ENCODE measurements at regions not wholly inside any gene's neighbourhood (a gene's known extent, or its start where the extent isn't known, plus 50 kb on each side); places are given as distances from the start of the nearest gene placed in this dataset.

DNA sequence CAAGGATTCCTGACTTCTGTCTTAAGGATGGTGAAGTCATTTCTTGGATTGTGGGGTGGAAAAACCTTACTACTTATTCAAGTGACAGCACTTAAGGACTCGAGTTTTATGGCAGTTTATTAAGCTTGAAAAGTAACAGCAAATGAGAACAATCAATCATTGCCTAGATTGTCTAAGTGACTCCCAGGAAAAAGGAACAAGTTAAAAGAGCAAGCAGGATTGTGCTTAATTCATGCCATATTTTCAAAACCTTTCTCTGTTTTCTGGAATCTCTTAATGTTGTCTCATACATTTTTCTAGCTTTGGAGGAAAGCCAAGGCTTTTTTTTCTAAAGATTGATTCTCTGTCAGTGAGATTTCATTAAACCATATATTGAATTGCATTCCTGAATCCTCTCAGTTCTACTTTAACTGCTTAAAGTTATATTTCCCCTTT, 236.2 kb upstream of the HTR2A start:
- CTCF ChIA-PET: no interaction called here
- no peaks in the 10 kb centered on the region for H3K9me3 ChIP-seq (ENCODE audit: control extremely low read depth in 1 of 5, control insufficient read depth in 4 of 5, insufficient read depth in 2 of 5, low read depth in 1 of 5, low read length in 4 of 5)

DNA sequence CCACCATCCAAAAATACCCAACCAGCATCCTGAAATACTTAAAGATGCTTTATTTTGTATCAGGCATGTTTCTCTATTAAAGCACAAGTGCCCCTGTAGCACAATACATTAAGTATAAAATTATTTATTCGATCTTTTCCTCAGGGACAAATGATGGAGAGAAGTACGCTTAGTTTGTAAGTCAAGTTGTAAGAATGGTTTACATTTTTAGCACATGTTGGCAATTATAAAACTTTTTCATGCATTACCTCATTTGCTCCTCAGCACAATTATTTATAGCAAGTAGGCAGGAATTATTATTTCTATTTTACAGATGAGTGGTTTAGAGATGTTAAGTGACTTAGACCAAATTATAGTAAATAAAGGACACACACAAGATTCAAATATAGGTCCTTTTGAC, 232.6 kb upstream of the HTR2A start:
- Histone ChIP-seq H3K4me1 (ENCODE audit: control extremely low read depth in 1 of 4, control insufficient read depth in 4 of 4, insufficient read depth in 4 of 4, low read length in 3 of 4) (peaks cover 1 to 35% (median 19%) of the 10 kb centered on the region in 4 experiments), H3K9me3 (ENCODE audit: control extremely low read depth in 1 of 5, control insufficient read depth in 4 of 5, insufficient read depth in 2 of 5, low read depth in 1 of 5, low read length in 4 of 5) (no peaks in the 10 kb centered on the region), H3K4me3 (ENCODE audit: control insufficient read depth in 1 of 7, extremely low read depth in 1 of 7, insufficient read depth in 4 of 7, low read depth in 2 of 7, low read length in 6 of 7) (peak overlapping the region in 2 of 7 experiments; percentile 15 to 39), H3K27ac (ENCODE audit: insufficient read depth in 1 of 2, low read depth in 1 of 2, low read length in 2 of 2, poor library complexity in 1 of 2, severe bottlenecking in 2 of 2) (no peak overlapping the region), H3K27me3 (replicated peaks in 2 of 5; ENCODE audit: control insufficient read depth in 4 of 5, insufficient read depth in 5 of 5, low read length in 4 of 5) (no peaks in the 10 kb centered on the region), H3K36me3 (ENCODE audit: control insufficient read depth in 4 of 4, insufficient read depth in 4 of 4, low read length in 3 of 4) (no peaks in the 10 kb centered on the region)
- ChIA-PET CTCF (no interaction called here), POLR2A (interaction anchor here (0.7 kb wide), 1 partner anchor 263 kb away, joined by 3 read pairs; no protein-coding TSS in a partner anchor)
- no CpG with 5 or more reads among the region's 2 CpGs for WGBS (ENCODE audit: insufficient coverage)
- DNase-seq: no peak

More for the DNA sequence above, 236.2 kb upstream of the HTR2A start:
- 0% methylated on average over 1 of the region's 1 CpG for WGBS (ENCODE audit: insufficient coverage)
- Histone ChIP-seq H3K27ac (ENCODE audit: insufficient read depth in 1 of 2, low read depth in 1 of 2, low read length in 2 of 2, poor library complexity in 1 of 2, severe bottlenecking in 2 of 2) (no peak overlapping the region), H3K4me3 (ENCODE audit: control insufficient read depth in 1 of 7, extremely low read depth in 1 of 7, insufficient read depth in 4 of 7, low read depth in 2 of 7, low read length in 6 of 7) (no peak overlapping the region), H3K27me3 (replicated peaks in 2 of 5; ENCODE audit: control insufficient read depth in 4 of 5, insufficient read depth in 5 of 5, low read length in 4 of 5) (no peaks in the 10 kb centered on the region), H3K4me1 (ENCODE audit: control extremely low read depth in 1 of 4, control insufficient read depth in 4 of 4, insufficient read depth in 4 of 4, low read length in 3 of 4) (peaks cover 1 to 33% (median 19%) of the 10 kb centered on the region in 4 experiments), H3K36me3 (ENCODE audit: control insufficient read depth in 4 of 4, insufficient read depth in 4 of 4, low read length in 3 of 4) (no peaks in the 10 kb centered on the region)
- POLR2A ChIA-PET: no interaction called here
- no peak for DNase-seq

DNA sequence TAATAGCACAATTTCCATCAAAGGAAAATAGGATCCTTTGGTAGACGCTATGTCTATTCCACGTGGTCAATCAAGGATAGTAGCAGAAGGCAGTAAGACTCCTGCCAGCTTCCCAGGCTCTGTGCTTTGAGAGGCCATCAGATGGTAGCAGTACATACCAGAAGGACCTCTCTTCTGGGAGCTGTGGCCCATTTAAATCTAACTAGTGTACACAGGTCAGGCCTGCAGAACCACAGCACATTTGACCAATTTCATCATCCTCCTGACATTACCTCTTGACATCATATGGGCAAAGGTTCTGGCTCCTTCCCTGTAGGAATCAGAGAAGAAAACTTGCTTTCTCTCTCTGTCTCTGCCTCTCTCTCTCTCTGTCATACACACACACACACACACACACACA, 229.6 kb upstream of the HTR2A start:
- Histone ChIP-seq H3K36me3 (ENCODE audit: control insufficient read depth in 4 of 4, insufficient read depth in 4 of 4, low read length in 3 of 4) (no peaks in the 10 kb centered on the region), H3K27me3 (replicated peaks in 2 of 5; ENCODE audit: control insufficient read depth in 4 of 5, insufficient read depth in 5 of 5, low read length in 4 of 5) (no peaks in the 10 kb centered on the region), H3K27ac (ENCODE audit: insufficient read depth in 1 of 2, low read depth in 1 of 2, low read length in 2 of 2, poor library complexity in 1 of 2, severe bottlenecking in 2 of 2) (no peak overlapping the region), H3K9me3 (ENCODE audit: control extremely low read depth in 1 of 5, control insufficient read depth in 4 of 5, insufficient read depth in 2 of 5, low read depth in 1 of 5, low read length in 4 of 5) (no peaks in the 10 kb centered on the region), H3K4me3 (ENCODE audit: control insufficient read depth in 1 of 7, extremely low read depth in 1 of 7, insufficient read depth in 4 of 7, low read depth in 2 of 7, low read length in 6 of 7) (no peak overlapping the region), H3K4me1 (ENCODE audit: control extremely low read depth in 1 of 4, control insufficient read depth in 4 of 4, insufficient read depth in 4 of 4, low read length in 3 of 4) (peaks cover 1 to 27% (median 17%) of the 10 kb centered on the region in 4 experiments)
- POLR2A ChIA-PET: no interaction called here
- no peak for DNase-seq
- WGBS (ENCODE audit: insufficient coverage): 96% methylated on average over 2 of the region's 2 CpGs
- CTCF ChIA-PET: no interaction called here

DNA sequence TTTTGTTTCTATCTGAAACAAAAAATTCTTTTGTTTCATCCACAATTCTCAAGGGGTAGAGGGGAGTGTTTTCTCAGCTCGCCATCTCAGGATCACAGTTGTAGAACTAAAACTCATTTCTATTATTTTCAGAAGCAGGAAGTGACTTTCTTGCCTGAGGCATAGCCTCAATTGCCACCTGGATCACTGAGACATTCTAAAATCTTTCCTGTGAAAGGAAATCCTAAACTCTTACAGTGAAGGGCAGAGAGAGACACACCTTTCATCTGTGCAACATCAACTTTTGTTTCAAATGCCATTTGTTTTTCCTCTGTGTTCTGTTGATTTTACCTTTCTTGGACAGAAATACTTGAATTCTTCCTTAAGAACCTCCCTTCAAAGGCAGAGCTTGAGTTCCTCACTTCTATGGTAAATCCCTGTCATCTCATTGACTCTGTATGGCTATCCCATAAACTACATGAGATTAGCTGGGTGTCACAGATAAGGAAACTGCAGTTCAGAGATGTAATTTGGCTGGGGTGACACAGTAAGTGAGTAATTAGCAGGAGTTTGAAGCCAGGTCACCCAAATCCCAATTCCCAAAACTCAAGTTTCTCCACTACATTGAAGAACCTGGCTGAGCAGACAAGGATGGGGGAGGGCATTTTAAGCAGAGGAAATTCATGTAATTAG, 224.4 kb upstream of the HTR2A start:
- ChIA-PET POLR2A (no interaction called here), CTCF (interaction anchor here (0.8 kb wide), 1 partner anchor 11 kb away, joined by 3 read pairs; no protein-coding TSS in a partner anchor)
- Histone ChIP-seq H3K36me3 (ENCODE audit: control insufficient read depth in 4 of 4, insufficient read depth in 4 of 4, low read length in 3 of 4) (no peaks in the 10 kb centered on the region), H3K27ac (ENCODE audit: insufficient read depth in 1 of 2, low read depth in 1 of 2, low read length in 2 of 2, poor library complexity in 1 of 2, severe bottlenecking in 2 of 2) (no peak overlapping the region), H3K27me3 (replicated peaks in 2 of 5; ENCODE audit: control insufficient read depth in 4 of 5, insufficient read depth in 5 of 5, low read length in 4 of 5) (no peaks in the 10 kb centered on the region), H3K4me3 (ENCODE audit: control insufficient read depth in 1 of 7, extremely low read depth in 1 of 7, insufficient read depth in 4 of 7, low read depth in 2 of 7, low read length in 6 of 7) (no peak overlapping the region), H3K9me3 (ENCODE audit: control extremely low read depth in 1 of 5, control insufficient read depth in 4 of 5, insufficient read depth in 2 of 5, low read depth in 1 of 5, low read length in 4 of 5) (no peaks in the 10 kb centered on the region), H3K4me1 (ENCODE audit: control extremely low read depth in 1 of 4, control insufficient read depth in 4 of 4, insufficient read depth in 4 of 4, low read length in 3 of 4) (peaks cover 0 to 15% (median 3%) of the 10 kb centered on the region in 4 experiments)
- peak in 1 of 3 donors; percentile 19 for DNase-seq
- WGBS (ENCODE audit: insufficient coverage): no CpG with 5 or more reads among the region's 1 CpG

DNA sequence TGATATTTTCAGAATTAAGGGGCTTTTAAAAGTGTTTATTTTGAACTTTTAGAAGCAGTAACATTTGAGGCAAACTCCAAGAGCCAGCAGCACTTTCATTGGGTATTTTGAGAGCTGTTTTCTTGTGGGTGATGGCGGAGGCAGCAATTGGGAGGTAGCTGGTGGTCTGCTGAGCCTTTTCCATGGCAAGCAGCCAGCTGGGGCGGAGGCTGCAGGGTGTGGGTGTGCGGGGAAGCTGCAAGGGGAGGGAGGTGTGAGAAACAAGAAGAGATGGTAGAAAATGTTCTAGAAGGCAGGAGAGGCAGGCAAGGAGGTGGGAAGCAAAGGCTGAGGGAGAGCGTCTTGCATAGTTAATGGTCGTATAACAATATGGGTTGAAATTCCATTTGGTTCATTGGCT, 223.4 kb upstream of the HTR2A start:
- Histone ChIP-seq H3K27me3 (replicated peaks in 2 of 5; ENCODE audit: control insufficient read depth in 4 of 5, insufficient read depth in 5 of 5, low read length in 4 of 5) (no peaks in the 10 kb centered on the region), H3K9me3 (ENCODE audit: control extremely low read depth in 1 of 5, control insufficient read depth in 4 of 5, insufficient read depth in 2 of 5, low read depth in 1 of 5, low read length in 4 of 5) (no peaks in the 10 kb centered on the region), H3K27ac (ENCODE audit: insufficient read depth in 1 of 2, low read depth in 1 of 2, low read length in 2 of 2, poor library complexity in 1 of 2, severe bottlenecking in 2 of 2) (no peak overlapping the region), H3K36me3 (ENCODE audit: control insufficient read depth in 4 of 4, insufficient read depth in 4 of 4, low read length in 3 of 4) (no peaks in the 10 kb centered on the region), H3K4me1 (ENCODE audit: control extremely low read depth in 1 of 4, control insufficient read depth in 4 of 4, insufficient read depth in 4 of 4, low read length in 3 of 4) (peaks cover 0 to 15% (median 3%) of the 10 kb centered on the region in 4 experiments), H3K4me3 (ENCODE audit: control insufficient read depth in 1 of 7, extremely low read depth in 1 of 7, insufficient read depth in 4 of 7, low read depth in 2 of 7, low read length in 6 of 7) (no peak overlapping the region)
- WGBS (ENCODE audit: insufficient coverage): 87% methylated on average over 3 of the region's 5 CpGs
- CTCF ChIA-PET: interaction anchor here (0.8 kb wide), 1 partner anchor 12 kb away, joined by 3 read pairs; no protein-coding TSS in a partner anchor
- no peak for DNase-seq
- POLR2A ChIA-PET: no interaction called here

DNA sequence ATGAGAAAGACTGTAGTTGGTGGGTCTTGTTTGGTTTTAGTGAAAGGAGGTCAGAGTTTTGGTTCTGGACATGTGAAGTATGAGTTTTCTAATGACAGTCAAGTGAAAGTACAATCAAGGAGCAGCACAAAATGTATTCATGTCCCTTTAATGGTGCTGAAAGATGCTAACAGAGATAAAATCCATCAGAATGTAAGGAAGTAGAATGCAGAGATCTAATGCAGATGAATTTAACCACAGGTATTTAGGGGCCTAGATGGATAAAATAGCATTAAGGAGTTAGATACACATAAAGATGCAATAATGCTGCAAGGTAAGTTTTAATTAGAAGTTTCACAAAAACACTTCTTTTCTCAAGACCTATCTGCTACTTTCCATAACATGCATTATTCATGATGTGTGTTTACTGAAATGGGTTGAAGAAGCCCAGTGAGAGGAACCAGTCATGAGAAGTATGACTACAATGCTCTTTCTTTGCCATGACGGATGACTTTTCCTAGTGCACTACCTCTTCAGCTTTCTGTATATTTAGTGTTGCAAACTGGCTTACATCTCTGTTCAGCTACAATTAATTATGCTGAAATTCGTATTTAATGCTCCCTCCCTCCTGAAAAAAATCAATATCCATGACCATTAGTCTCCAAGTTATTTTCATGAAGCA, 222.9 kb upstream of the HTR2A start:
- Histone ChIP-seq H3K36me3 (ENCODE audit: control insufficient read depth in 4 of 4, insufficient read depth in 4 of 4, low read length in 3 of 4) (no peaks in the 10 kb centered on the region), H3K9me3 (ENCODE audit: control extremely low read depth in 1 of 5, control insufficient read depth in 4 of 5, insufficient read depth in 2 of 5, low read depth in 1 of 5, low read length in 4 of 5) (no peaks in the 10 kb centered on the region), H3K4me1 (ENCODE audit: control extremely low read depth in 1 of 4, control insufficient read depth in 4 of 4, insufficient read depth in 4 of 4, low read length in 3 of 4) (peaks cover 0 to 15% (median 3%) of the 10 kb centered on the region in 4 experiments), H3K27me3 (replicated peaks in 2 of 5; ENCODE audit: control insufficient read depth in 4 of 5, insufficient read depth in 5 of 5, low read length in 4 of 5) (no peaks in the 10 kb centered on the region), H3K4me3 (ENCODE audit: control insufficient read depth in 1 of 7, extremely low read depth in 1 of 7, insufficient read depth in 4 of 7, low read depth in 2 of 7, low read length in 6 of 7) (no peak overlapping the region), H3K27ac (ENCODE audit: insufficient read depth in 1 of 2, low read depth in 1 of 2, low read length in 2 of 2, poor library complexity in 1 of 2, severe bottlenecking in 2 of 2) (no peak overlapping the region)
- WGBS (ENCODE audit: insufficient coverage): 100% methylated on average over 1 of the region's 2 CpGs
- ChIA-PET POLR2A (no interaction called here), CTCF (no interaction called here)
- no peak for DNase-seq

DNA sequence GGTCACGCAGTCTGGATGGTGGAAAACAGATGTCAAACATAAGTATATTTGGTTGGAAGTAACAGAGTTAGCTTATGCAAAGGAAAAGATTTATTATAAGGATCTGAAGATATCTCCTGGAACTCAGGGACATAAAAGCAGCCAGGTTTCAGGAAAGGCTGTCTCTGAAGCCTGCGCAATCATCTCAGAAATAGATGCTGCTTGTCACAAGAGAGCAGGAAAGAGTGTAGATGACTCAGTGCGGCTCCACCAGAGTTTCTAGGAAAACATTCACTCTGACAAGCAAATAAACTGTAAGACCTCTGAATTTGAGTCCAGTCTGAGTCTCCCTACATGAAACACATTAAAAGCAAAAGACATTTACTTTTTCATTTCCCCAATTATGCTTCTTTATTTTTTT, 220.4 kb upstream of the HTR2A start:
- Histone ChIP-seq H3K27ac (ENCODE audit: insufficient read depth in 1 of 2, low read depth in 1 of 2, low read length in 2 of 2, poor library complexity in 1 of 2, severe bottlenecking in 2 of 2) (no peak overlapping the region), H3K36me3 (ENCODE audit: control insufficient read depth in 4 of 4, insufficient read depth in 4 of 4, low read length in 3 of 4) (no peaks in the 10 kb centered on the region), H3K27me3 (replicated peaks in 2 of 5; ENCODE audit: control insufficient read depth in 4 of 5, insufficient read depth in 5 of 5, low read length in 4 of 5) (no peaks in the 10 kb centered on the region), H3K9me3 (ENCODE audit: control extremely low read depth in 1 of 5, control insufficient read depth in 4 of 5, insufficient read depth in 2 of 5, low read depth in 1 of 5, low read length in 4 of 5) (no peaks in the 10 kb centered on the region), H3K4me3 (ENCODE audit: control insufficient read depth in 1 of 7, extremely low read depth in 1 of 7, insufficient read depth in 4 of 7, low read depth in 2 of 7, low read length in 6 of 7) (no peak overlapping the region), H3K4me1 (ENCODE audit: control extremely low read depth in 1 of 4, control insufficient read depth in 4 of 4, insufficient read depth in 4 of 4, low read length in 3 of 4) (peaks cover 0 to 15% (median 3%) of the 10 kb centered on the region in 4 experiments)
- WGBS (ENCODE audit: insufficient coverage): 50% methylated on average over 3 of the region's 3 CpGs
- ChIA-PET POLR2A (no interaction called here), CTCF (no interaction called here)
- peak in 2 of 3 donors; percentile 28 to 36 for DNase-seq

Measured in common myeloid progenitor, CD34-positive (primary cell).